Lower lobe of right lung (tissue), 2 donors: ENCODE measurements at regions not wholly inside any gene's neighbourhood (a gene's known extent, or its start where the extent isn't known, plus 50 kb on each side); places are given as distances from the start of the nearest gene placed in this dataset.

Source experiments
- ATAC-seq, 2 donors: fragments of 200-7000 bp; cut with Tn5 transposase; one replicate each; pipeline ENCODE4 v1.9.1; 2020 to 2022; ENCODE audit warnings: mild to moderate bottlenecking in 2 of 2, moderate library complexity in 2 of 2
- DNase-seq: peaks from one replicate; pipeline ENCODE4 v3.0.0-alpha.2; 2020
- H3K27ac ChIP-seq: fragments of 200-600 bp; one replicate; pipeline ENCODE4 v1.8.0; 2022
- H3K27me3 ChIP-seq: fragments of 200-600 bp; one replicate; pipeline ENCODE4 v1.8.0; 2022; ENCODE audit warnings: low read depth
- H3K36me3 ChIP-seq: fragments of 200-600 bp; one replicate; pipeline ENCODE4 v1.8.0; 2022; ENCODE audit warnings: mild to moderate bottlenecking
- H3K4me1 ChIP-seq: fragments of 200-600 bp; one replicate; pipeline ENCODE4 v1.8.0; 2022
- H3K4me3 ChIP-seq: fragments of 200-600 bp; one replicate; pipeline ENCODE4 v1.8.0; 2022; ENCODE audit warnings: mild to moderate bottlenecking
- H3K9me3 ChIP-seq: fragments of 200-600 bp; one replicate; pipeline ENCODE4 v1.8.0; 2022
- CTCF ChIP-seq: fragments of 200-600 bp; IDR thresholded peaks from one replicate; pipeline ENCODE4 v1.8.0; 2022; ENCODE audit warnings: antibody characterized with exemption, mild to moderate bottlenecking
- intact Hi-C: fragments of 100-400 bp; cut with DNase I; formaldehyde crosslinking; loops from one replicate; pipeline ENCODE4 v1.11.0; 2022
- donor health status: DM: no; HTN: yes; CAD: no; lungs with severe emphysema.

GRCh38 chr16:50442221-50442620 is 73.4 kb upstream of the BRD7 start:
- ATAC-seq (no peak), DNase-seq (no peak)
- Histone ChIP-seq H3K36me3 (no peaks in the 10 kb centered on the region), H3K4me3 (no peak overlapping the region), H3K27me3 (peaks cover 8% of the 10 kb centered on the region), H3K4me1 (no peaks in the 10 kb centered on the region), H3K27ac (no peak overlapping the region), H3K9me3 (peaks cover 17% of the 10 kb centered on the region)
- TF ChIP-seq CTCF = no peak
- intact Hi-C loops = no loop called here

- DNase-seq = no peak
- intact Hi-C loops = no loop called here
Observed at GRCh38 chr16:50441486-50442157, 72.8 kb upstream of the BRD7 start.

GRCh38 chr16:50440991-50441390 is 72.2 kb upstream of the BRD7 start:
- intact Hi-C loops = no loop called here
- ATAC-seq (no peak), DNase-seq (no peak)
- peaks cover 3% of the 10 kb centered on the region for H3K27me3 ChIP-seq
- no peaks in the 10 kb centered on the region for H3K36me3 ChIP-seq
- no peak overlapping the region for H3K27ac ChIP-seq
- no peak for TF ChIP-seq CTCF
- no peak overlapping the region for H3K4me3 ChIP-seq
- H3K4me1 ChIP-seq = no peaks in the 10 kb centered on the region
- peaks cover 17% of the 10 kb centered on the region for H3K9me3 ChIP-seq

More at GRCh38 chr16:50441486-50442157, 72.8 kb upstream of the BRD7 start:
- Histone ChIP-seq H3K27me3 (peaks cover 4% of the 10 kb centered on the region), H3K36me3 (no peaks in the 10 kb centered on the region), H3K4me1 (no peaks in the 10 kb centered on the region), H3K4me3 (no peak overlapping the region), H3K27ac (no peak overlapping the region), H3K9me3 (peaks cover 17% of the 10 kb centered on the region)
- ATAC-seq = no peak
- TF ChIP-seq CTCF = no peak

GRCh38 chr16:50440531-50440930 is 71.7 kb upstream of the BRD7 start:
- H3K9me3 ChIP-seq = peaks cover 17% of the 10 kb centered on the region
- DNase-seq (no peak), ATAC-seq (no peak)
- no peaks in the 10 kb centered on the region for H3K27me3 ChIP-seq
- intact Hi-C loops = no loop called here
- no peaks in the 10 kb centered on the region for H3K36me3 ChIP-seq
- H3K27ac ChIP-seq = no peak overlapping the region
- H3K4me1 ChIP-seq = no peaks in the 10 kb centered on the region
- no peak overlapping the region for H3K4me3 ChIP-seq
- no peak for TF ChIP-seq CTCF

GRCh38 chr16:50437769-50438437 is 69.1 kb upstream of the BRD7 start:
- no peaks in the 10 kb centered on the region for H3K27me3 ChIP-seq
- DNase-seq = no peak
- no peak for TF ChIP-seq CTCF
- no peak for ATAC-seq
- no peak overlapping the region for H3K27ac ChIP-seq
- no peaks in the 10 kb centered on the region for H3K36me3 ChIP-seq
- no peaks in the 10 kb centered on the region for H3K4me1 ChIP-seq
- peaks cover 17% of the 10 kb centered on the region for H3K9me3 ChIP-seq
- intact Hi-C loops = no loop called here
- no peak overlapping the region for H3K4me3 ChIP-seq
